ENCODE measurements at regions not wholly inside any gene's neighbourhood (a gene's known extent, or its start where the extent isn't known, plus 50 kb on each side); places are given as distances from the start of the nearest gene placed in this dataset.
"Not testable (repeated sequence)": the region's sequence is repeated elsewhere in the genome, so short reads cannot be mapped to it uniquely, and the experiment has no call there.

GRCh38 chrX:905848-906566, 275.4 kb downstream of the SHOX start:
- no peak for DNase-seq (ENCODE audit: low spot score)

GRCh38 chrX:903116-903515, 272.5 kb downstream of the SHOX start:
- FAIRE-seq (no peak), DNase-seq (ENCODE audit: low spot score) (no peak)

More at GRCh38 chrX:905848-906566, 275.4 kb downstream of the SHOX start:
- FAIRE-seq: no peak

DNA sequence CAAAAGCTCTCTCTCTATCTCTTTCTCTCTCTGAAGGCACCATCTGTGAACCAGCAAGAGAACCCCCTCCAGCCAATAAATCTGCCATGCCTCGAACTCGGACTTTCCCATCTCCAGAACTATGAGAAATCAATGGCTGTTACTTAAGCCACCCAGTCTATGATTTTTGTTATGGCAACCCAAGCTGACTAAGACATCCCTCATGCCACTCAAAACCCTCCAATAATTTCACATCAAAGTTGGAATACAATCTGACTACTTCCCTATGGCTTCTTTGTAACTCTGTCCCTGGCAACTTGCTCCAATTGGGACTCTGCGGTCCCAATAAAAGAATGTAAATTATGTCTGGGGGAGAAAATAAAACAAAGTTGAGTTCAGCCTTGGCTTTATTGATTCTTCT, 265.7 kb downstream of the SHOX start:
- FAIRE-seq (no peak), DNase-seq (ENCODE audit: low spot score) (no peak)

GRCh38 chrX:889966-890651, 259.5 kb downstream of the SHOX start:
- no peak for DNase-seq (ENCODE audit: low spot score)
- FAIRE-seq: no peak

DNA sequence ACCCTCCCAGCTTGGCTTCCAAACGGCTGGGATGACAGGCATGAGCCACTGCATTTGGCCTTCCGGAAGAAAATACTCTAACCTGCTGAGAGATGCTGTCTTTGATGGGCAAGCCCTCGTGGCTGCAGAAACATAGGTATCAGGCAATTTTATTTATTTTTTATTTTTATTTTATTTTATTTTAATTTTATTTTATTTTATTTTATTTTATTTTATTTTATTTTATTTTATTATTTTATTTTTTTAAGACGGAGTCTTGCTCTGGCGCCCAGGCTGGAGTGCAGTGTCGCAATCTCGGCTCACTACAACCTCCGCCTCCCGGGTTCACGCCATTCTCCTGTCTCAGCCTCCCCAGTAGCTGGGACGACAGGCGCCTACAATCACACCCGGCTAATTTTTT, 257.1 kb downstream of the SHOX start:
- not testable (repeated sequence) for FAIRE-seq; DNase-seq (ENCODE audit: low spot score)

DNA sequence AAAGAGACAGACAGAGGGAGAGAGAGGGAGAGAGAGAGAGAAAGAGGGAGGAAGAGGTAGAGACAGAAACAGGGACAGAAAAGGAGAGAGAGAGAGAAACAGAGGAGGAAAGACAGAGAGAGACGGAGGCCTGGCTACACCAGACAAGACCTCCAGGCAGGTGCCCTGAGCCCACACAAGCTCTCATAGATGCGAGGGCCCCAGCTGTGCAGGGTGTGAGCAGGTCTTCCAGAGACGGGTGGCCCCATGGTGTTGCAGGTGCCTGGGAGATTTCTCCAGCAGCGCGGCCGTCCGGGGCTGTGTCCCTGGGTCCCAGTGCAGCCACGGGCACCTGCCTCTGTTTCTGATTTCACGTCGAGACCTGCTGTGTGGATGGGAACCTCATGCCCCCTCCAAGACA, 253.0 kb downstream of the SHOX start:
- DNase-seq (ENCODE audit: low spot score) (no peak), FAIRE-seq (no peak)

DNA sequence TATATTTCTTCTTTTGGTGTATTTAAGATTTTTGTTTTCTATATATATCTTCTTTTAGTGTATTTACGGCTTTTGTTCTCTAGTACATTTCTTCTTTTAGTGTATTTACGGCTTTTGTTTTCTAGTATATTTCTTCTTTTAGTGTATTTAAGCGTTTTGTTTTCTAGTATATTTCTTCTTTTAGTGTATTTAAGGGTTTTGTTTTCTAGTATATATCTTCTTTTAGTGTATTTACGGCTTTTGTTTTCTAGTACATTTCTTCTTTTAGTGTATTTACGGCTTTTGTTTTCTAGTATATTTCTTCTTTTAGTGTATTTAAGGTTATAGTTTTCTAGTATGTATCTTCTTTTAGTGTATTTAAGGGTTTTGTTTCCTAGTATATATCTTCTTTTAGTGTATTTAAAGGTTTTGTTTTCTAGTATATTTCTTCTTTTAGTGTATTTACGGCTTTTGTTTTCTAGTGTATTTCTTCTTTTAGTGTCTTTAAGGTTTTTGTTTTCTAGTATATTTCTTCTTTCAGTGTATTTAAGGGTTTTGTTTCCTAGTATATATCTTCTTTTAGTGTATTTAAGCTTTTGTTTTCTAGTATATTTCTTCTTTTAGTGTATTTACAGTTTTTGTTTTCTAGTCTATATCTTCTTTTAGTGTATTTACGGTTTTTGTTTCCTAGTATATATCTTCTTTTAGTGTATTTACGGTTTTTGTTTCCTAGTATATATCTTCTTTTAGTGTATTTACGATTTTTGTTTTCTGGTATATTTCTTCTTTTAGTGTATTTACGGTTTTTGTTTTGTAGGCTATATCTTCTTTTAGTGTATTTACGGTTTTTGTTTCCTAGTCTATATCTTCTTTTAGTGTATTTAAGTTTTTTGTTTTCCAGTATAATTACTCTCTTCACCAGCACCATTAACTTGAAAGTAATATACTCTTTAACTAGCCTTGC, 249.4 kb downstream of the SHOX start:
- not testable (repeated sequence) for FAIRE-seq; DNase-seq (ENCODE audit: low spot score)

- FAIRE-seq: no peak
- DNase-seq (ENCODE audit: low spot score): no peak
Measured at GRCh38 chrX:874061-874460, 243.5 kb downstream of the SHOX start.

- FAIRE-seq (no peak), DNase-seq (ENCODE audit: low spot score) (no peak)
Measured at GRCh38 chrX:873016-873415, 242.4 kb downstream of the SHOX start.

DNA sequence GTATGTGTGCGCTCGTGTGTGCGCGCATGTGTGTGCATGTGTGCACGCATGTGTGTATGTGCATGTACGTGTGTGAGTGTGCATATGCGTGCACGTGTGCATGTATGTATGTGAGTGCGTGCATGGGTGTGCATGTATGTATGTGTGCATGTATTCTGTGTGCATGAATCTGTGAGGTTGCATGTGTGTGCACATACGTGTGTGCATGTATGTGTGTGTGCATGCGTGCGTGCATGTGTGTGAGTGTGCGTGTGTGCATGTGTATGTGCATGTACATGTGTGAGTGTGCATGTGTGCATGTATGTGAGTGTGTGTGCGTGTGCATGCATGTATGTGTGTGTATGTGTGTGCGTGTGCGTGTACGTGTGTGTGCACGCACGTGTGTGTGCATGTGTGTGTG, 241.5 kb downstream of the SHOX start:
- FAIRE-seq (peak; percentile 89), DNase-seq (ENCODE audit: low spot score) (no peak)

DNA sequence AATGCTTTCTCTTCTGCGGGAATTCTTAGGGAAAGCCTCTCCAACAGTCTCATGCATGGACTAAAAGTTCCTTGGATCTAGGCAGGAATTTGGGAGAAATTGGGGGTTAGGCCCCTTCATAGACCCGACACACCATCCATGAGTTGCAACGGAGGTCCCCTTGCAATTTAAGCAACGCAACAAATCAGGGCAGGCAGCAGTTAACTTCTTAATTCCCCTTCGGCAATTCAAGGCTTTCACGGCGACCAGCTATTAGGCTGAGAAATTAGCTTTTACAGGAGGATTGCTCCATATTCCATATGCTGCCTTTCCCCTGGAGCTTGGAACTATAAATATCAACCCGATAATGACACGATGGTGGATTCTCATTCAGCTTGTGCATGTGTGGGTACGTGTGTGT, 241.0 kb downstream of the SHOX start:
- no peak for FAIRE-seq
- DNase-seq (ENCODE audit: low spot score): no peak

GRCh38 chrX:867966-868647, 237.5 kb downstream of the SHOX start:
- FAIRE-seq (no peak), DNase-seq (ENCODE audit: low spot score) (no peak)

DNA sequence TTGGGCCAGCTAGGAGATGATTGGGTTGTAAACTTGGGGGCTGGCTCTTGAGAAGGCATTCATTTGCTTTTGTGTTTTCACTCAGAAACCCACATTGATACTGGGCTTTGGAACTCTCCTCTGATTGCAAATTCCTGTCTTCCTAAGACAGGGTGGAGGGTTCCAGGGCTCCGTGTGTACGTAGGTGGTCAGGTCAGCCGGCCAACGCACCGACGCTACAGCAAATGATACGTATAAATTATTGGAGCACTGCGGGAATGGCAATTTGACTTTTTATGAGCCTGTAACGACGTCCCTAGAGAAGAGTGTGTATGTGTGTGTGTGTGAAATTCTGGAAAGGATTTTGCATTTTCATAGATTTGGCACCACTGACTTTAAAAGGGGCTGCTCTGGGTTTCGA, 236.9 kb downstream of the SHOX start:
- FAIRE-seq (no peak), DNase-seq (ENCODE audit: low spot score) (no peak)

- FAIRE-seq (no peak), DNase-seq (ENCODE audit: low spot score) (no peak)
Measured at GRCh38 chrX:866441-866990, 235.9 kb downstream of the SHOX start.

DNA sequence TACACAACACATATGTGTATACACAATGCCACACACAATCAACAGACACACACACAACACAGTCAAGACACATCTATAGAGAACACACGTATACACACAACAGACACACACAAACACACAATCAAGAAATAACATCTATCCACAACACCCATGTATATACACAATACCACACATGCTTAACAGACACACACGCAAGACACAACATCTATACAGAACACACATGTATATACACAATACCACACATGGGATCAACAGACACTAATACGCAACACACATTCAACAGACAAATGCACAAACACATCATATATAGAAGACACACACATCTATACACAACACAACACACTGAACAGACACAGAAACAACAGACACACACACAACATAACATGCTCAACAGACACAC, 234.8 kb downstream of the SHOX start:
- DNase-seq (ENCODE audit: low spot score): no peak
- FAIRE-seq: no peak

DNA sequence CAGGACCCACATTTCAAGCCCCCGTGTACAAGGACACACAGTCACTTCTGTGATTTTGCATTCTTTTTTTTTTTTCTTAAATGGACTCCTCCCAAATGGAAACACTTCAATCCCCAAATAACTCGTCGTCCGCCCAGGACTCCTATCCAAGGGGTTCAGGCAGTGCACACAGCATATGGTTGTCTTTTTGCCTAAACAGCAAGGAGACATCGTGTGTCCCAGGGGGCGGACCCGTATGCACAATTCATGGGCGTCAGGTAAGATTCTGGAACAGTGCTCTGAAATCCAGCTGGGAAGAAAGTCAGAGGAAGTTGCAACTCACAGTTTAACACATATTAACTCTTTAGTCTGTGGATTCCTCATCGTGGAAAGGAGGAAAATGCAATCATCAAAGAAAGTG, 231.3 kb downstream of the SHOX start:
- DNase-seq (ENCODE audit: low spot score) (no peak), FAIRE-seq (no peak)

DNA sequence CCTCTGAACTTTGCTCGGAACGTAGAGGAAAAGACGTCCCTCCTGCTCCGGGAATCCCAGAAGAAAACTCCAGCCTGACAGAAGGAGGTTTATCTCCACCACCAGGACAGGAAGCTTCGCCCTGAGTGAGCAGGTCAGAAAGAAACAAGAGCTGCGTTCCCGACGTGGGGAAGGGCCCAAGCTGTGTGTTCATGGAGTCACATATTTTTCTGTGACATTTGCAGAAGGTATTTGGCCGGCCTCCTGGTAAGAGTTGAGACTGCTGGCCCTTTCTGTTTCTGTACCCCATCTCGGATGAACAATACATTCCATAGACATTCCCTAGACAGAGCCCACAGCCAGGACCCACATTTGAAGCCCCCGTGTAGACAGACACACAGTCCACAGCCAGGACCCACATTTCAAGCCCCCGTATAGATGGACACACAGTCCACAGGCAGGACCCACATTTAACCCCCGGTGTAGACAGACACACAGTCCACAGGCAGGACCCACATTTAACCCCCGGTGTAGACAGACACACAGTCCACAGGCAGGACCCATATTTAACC, 230.8 kb downstream of the SHOX start:
- no peak for DNase-seq (ENCODE audit: low spot score)

DNA sequence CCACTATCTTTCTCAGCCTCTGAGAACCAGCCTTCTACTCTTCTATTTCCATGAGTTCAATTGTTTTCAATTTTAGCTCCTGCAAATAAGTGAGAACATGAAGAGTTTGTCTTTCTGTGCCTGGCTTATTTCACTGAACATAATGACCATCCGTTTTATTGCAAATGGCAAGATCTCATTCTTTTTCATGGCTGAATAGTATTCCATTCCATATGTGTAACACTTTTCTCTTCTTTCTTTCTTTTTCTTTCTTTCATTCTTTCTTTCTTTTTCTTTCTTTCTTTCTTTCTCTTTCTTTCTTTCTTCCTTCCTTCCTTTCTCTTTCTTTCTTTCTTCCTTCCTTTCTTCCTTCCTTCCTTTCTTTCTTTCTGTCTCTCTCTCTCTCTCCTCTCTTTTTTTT, 228.7 kb downstream of the SHOX start:
- FAIRE-seq: no peak

More for the DNA sequence above, 230.8 kb downstream of the SHOX start:
- FAIRE-seq: no peak

GRCh38 chrX:858542-859078, 228.0 kb downstream of the SHOX start:
- no peak for DNase-seq (ENCODE audit: low spot score)
- FAIRE-seq: no peak

More for the DNA sequence above, 228.7 kb downstream of the SHOX start:
- no peak for DNase-seq (ENCODE audit: low spot score)

- no peak for DNase-seq (ENCODE audit: low spot score)
- no peak for FAIRE-seq
Measured at GRCh38 chrX:857376-857775, 226.8 kb downstream of the SHOX start.

Data from urothelium cell line (cell line).